Coronary artery (tissue), 2 donors: ENCODE measurements at regions not wholly inside any gene's neighbourhood (a gene's known extent, or its start where the extent isn't known, plus 50 kb on each side); places are given as distances from the start of the nearest gene placed in this dataset.
"Not testable (repeated sequence)": the region's sequence is repeated elsewhere in the genome, so short reads cannot be mapped to it uniquely, and the experiment has no call there.

Experiments
- DNase-seq: peaks from one replicate; pipeline ENCODE4 v3.0.0-alpha.2; 2017; ENCODE audit warnings: low spot score
- H3K27ac ChIP-seq, 2 donors: fragments of 200-600 bp; sonication (generic); one replicate each; pipeline ENCODE4 v1.5.1; 2016 to 2019
- H3K4me3 ChIP-seq: fragments of 200-600 bp; sonication (generic); 2 replicates; pipeline ENCODE4 v1.5.1; 2016; ENCODE audit warnings: mild to moderate bottlenecking, moderate library complexity
- CTCF ChIP-seq: fragments of 200-600 bp; sonication (generic); IDR thresholded peaks from one replicate; pipeline ENCODE4 v1.5.1; 2019; ENCODE audit warnings: antibody characterized with exemption

GRCh38 chr1:831522-831921 is 92.2 kb upstream of the SAMD11 start:
- no peak overlapping the region for H3K4me3 ChIP-seq
- TF ChIP-seq CTCF, result no peak
- DNase-seq, result no peak
- H3K27ac ChIP-seq, result no peak overlapping the region

GRCh38 chr1:832136-832535 is 91.6 kb upstream of the SAMD11 start:
- no peak for DNase-seq
- Histone ChIP-seq H3K4me3 (no peak overlapping the region), H3K27ac (no peak overlapping the region)
- TF ChIP-seq CTCF, result no peak

GRCh38 chr1:833226-833625 is 90.5 kb upstream of the SAMD11 start:
- not testable (repeated sequence) for H3K27ac ChIP-seq, DNase-seq

GRCh38 chr1:835509-835908 is 88.2 kb upstream of the SAMD11 start:
- not testable (repeated sequence) for H3K4me3 ChIP-seq, H3K27ac ChIP-seq, DNase-seq

More at GRCh38 chr1:833226-833625, 90.5 kb upstream of the SAMD11 start:
- H3K4me3 ChIP-seq, result not testable (repeated sequence)

- not testable (repeated sequence) for DNase-seq, H3K4me3 ChIP-seq, H3K27ac ChIP-seq
Measured at GRCh38 chr1:837601-838000, 86.1 kb upstream of the SAMD11 start.

- H3K27ac ChIP-seq, H3K4me3 ChIP-seq, DNase-seq: not testable (repeated sequence)
Measured at GRCh38 chr1:838291-838690, 85.4 kb upstream of the SAMD11 start.

- H3K4me3 ChIP-seq, DNase-seq, H3K27ac ChIP-seq: not testable (repeated sequence)
Measured at GRCh38 chr1:840592-840991, 83.1 kb upstream of the SAMD11 start.

GRCh38 chr1:841671-842425 is 81.9 kb upstream of the SAMD11 start:
- H3K27ac ChIP-seq, DNase-seq, H3K4me3 ChIP-seq: not testable (repeated sequence)

GRCh38 chr1:842799-843198 is 80.9 kb upstream of the SAMD11 start:
- H3K4me3 ChIP-seq, H3K27ac ChIP-seq, DNase-seq: not testable (repeated sequence)

- not testable (repeated sequence) for DNase-seq, H3K4me3 ChIP-seq, H3K27ac ChIP-seq
Measured at GRCh38 chr1:843946-844345, 79.8 kb upstream of the SAMD11 start.

GRCh38 chr1:844472-845026 is 79.2 kb upstream of the SAMD11 start:
- no peak for TF ChIP-seq CTCF
- DNase-seq, result no peak
- H3K4me3 ChIP-seq, result no peak overlapping the region
- H3K27ac ChIP-seq, result no peak overlapping the region

GRCh38 chr1:845641-846040 is 78.1 kb upstream of the SAMD11 start:
- not testable (repeated sequence) for H3K4me3 ChIP-seq, DNase-seq, H3K27ac ChIP-seq

- H3K27ac ChIP-seq, result not testable (repeated sequence)
- peak; percentile 24 for DNase-seq
Measured at GRCh38 chr1:849873-850272, 73.8 kb upstream of the SAMD11 start.

GRCh38 chr1:850318-850717 is 73.4 kb upstream of the SAMD11 start:
- peak; percentile 11 for DNase-seq
- not testable (repeated sequence) for H3K4me3 ChIP-seq, H3K27ac ChIP-seq

More at GRCh38 chr1:849873-850272, 73.8 kb upstream of the SAMD11 start:
- not testable (repeated sequence) for H3K4me3 ChIP-seq

- H3K27ac ChIP-seq, H3K4me3 ChIP-seq: not testable (repeated sequence)
- peak; percentile 11 for DNase-seq
Measured at GRCh38 chr1:851398-851797, 72.3 kb upstream of the SAMD11 start.

GRCh38 chr1:851841-852240 is 71.9 kb upstream of the SAMD11 start:
- peak; percentile 2 for DNase-seq
- not testable (repeated sequence) for H3K27ac ChIP-seq, H3K4me3 ChIP-seq
